ENCODE measurements at regions not wholly inside any gene's neighbourhood (a gene's known extent, or its start where the extent isn't known, plus 50 kb on each side); places are given as distances from the start of the nearest gene placed in this dataset.

GRCh38 chr5:73291873-73292272, 118.9 kb downstream of the TMEM174 start:
- no peak for DNase-seq (ENCODE audit: low read depth, low spot score)

DNA sequence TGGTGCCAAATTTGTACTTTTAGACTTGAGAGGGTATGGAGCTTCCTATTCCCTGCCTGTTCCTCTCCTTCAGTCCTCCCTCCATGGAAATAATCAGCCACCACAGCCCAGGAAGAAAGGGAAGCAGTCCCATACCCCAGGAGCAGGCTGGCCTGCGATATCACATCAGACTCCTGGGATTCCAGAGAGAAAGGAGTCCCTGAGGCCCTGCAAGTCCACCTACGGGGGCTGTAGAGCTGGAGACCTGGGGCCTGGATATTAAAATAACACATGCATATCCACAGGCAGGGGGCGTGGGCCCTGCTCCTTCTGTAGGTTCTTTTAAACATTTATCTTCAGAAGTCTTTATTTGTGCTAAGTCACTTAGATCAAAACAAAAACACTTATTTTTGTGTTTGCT, 117.2 kb downstream of the TMEM174 start:
- no peak for DNase-seq (ENCODE audit: low read depth, low spot score)

DNA sequence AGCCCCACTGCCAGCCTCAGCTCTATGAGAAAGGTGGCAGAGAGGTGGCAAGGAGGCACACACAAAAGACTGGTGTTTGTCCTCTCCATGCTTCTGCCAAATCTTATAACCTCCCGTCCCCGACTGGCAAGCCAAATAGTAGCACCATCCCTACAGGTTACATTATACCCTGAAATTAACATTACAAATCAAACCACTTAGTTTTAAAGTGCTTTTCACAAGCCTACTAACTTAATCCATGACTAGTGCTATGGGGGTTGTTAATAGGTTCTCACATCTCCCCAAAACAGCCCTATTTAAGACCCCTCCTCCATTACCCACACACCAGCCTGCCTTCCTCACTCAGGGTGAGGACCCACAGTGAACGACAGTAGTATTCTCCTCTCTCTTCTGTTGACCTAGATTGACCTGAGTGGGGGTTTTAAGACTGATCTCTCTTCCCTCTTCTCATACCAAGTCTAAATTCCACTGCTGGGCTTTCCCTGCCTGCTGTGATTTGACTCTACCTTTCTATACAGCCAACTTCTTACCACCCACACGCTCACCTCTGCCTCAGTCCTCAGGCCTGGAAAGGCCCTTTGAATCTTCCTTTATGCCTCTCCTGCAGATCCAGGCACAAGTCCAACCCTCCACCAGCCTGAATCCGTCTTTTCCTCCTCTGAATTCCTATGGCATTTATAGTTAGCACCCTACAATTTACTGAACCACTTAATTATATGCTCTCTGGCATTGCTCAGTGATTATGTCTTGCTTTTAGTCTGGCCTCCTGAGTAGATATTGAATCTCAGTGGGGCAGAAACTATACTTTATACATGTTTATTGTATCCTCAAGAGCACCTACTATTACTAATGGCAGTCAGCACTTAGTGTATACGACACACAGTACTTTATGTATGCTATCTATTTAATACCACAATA, 116.1 kb downstream of the TMEM174 start:
- DNase-seq (ENCODE audit: low read depth, low spot score) = no peak

DNA sequence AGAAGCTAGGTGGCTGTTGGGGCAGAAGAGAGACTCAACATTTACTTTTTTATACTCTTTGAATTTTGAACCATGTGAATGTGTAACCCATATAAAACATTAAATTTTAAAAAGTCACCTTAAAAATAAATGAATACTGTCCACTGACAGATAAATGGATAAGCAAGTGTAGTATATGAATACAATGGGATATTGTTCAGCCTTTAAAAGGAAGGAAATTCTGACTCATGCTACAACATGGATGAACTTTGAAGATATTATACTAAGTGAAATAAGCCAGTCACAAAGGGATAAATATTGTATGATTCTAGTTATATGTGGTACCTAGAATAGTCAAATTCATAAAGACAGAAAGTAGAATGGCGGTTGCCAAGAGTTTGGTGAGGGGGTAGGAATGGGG, 113.9 kb downstream of the TMEM174 start:
- DNase-seq (ENCODE audit: low read depth, low spot score) = no peak

DNA sequence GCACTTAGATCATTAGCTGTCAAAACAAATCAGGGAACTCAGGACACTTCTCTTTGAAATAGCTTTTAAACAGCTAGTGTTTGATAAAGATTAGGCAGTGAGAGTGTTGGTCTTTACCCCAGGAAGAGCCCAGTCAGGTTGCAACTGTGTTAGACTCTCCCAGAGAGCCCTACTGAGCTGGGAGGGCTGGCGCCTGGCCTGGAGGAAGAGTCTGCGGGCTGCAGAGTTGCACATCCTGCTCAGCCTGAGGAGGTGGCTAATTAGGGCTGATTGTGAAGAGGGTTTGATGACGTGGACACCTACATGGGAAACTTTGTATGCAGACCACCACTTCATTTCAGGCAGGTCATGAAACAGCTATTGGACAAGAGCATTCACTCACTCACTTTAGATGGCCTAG, 112.0 kb downstream of the TMEM174 start:
- no peak for DNase-seq (ENCODE audit: low read depth, low spot score)

DNA sequence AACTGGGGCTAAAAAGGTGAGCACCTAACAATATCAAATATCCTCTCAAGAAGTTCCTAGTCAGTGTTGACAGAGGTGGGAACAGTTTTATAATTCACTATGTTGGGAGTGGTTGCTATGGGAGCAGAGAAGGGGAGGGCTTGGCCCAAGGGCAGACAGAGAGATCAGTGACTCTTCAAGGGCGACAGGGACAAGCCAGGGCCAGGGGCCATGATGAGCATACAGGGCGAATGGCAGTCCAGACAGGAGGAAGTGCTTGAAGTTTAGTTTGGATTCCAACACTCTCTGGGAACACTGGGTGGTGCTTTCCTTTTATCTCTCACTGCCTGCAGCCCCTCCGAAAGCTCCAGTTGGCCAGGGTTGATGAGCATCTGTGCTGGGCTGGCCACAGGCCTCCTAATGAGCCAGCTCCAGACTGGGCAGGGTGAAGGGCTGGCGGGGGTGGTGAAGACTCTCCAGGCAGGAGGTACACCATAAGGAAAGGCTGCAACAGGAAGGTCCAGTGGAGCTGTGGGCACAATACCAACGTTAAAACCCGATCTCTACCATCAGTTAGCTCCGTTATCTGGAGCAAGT, 111.3 kb downstream of the TMEM174 start:
- no peak for DNase-seq (ENCODE audit: low read depth, low spot score)

GRCh38 chr5:73282923-73283322, 109.9 kb downstream of the TMEM174 start:
- no peak for DNase-seq (ENCODE audit: low read depth, low spot score)

DNA sequence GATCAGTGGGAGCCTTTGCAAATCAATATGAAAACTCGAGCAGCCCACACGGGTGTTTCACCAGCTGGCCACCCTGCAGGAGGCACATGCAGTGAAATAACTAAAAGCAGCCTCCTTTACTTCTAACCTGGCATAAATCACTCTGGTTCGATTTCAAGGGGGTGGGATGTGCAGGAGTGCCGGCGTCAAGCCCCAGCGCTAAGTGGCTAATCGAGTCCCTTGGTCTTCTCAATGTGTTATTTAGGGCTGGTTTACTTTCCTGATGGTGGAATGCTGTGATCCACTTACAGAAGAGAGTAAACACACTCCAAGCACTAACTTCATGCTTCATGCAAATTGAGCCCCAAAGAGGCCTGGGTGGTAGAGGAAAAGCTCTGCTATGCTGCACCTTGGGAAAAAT, 109.4 kb downstream of the TMEM174 start:
- no peak for DNase-seq (ENCODE audit: low read depth, low spot score)

- DNase-seq (ENCODE audit: low read depth, low spot score) = peak; percentile 90
Observed at GRCh38 chr5:73280821-73281746, 108.1 kb downstream of the TMEM174 start.

DNA sequence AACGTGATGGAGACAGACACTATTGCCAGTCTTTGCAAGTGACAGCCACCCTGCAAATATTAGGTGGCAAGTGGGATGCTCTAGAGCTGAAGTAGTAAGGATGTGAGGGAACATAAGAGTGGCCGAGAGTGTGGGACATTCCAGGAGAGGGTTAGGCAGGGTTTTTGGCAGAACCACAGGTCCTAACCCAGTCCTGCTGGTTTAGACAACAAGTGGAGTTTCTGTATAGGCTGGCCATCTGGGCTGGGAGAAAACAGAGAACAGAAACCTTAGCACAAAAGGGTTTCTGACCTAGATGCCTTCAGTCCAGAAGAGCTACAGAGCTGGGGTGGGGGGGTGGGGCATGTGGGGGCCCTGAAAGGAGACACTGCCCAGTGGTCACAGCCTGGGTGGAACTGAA, 107.4 kb downstream of the TMEM174 start:
- no peak for DNase-seq (ENCODE audit: low read depth, low spot score)

- DNase-seq (ENCODE audit: low read depth, low spot score) = no peak
Observed at GRCh38 chr5:73279805-73280204, 106.8 kb downstream of the TMEM174 start.

GRCh38 chr5:73278693-73279092, 105.7 kb downstream of the TMEM174 start:
- DNase-seq (ENCODE audit: low read depth, low spot score) = no peak

GRCh38 chr5:73274881-73275663, 102.1 kb downstream of the TMEM174 start:
- DNase-seq (ENCODE audit: low read depth, low spot score) = peak; percentile 66

GRCh38 chr5:73274121-73274520, 101.1 kb downstream of the TMEM174 start:
- no peak for DNase-seq (ENCODE audit: low read depth, low spot score)

DNA sequence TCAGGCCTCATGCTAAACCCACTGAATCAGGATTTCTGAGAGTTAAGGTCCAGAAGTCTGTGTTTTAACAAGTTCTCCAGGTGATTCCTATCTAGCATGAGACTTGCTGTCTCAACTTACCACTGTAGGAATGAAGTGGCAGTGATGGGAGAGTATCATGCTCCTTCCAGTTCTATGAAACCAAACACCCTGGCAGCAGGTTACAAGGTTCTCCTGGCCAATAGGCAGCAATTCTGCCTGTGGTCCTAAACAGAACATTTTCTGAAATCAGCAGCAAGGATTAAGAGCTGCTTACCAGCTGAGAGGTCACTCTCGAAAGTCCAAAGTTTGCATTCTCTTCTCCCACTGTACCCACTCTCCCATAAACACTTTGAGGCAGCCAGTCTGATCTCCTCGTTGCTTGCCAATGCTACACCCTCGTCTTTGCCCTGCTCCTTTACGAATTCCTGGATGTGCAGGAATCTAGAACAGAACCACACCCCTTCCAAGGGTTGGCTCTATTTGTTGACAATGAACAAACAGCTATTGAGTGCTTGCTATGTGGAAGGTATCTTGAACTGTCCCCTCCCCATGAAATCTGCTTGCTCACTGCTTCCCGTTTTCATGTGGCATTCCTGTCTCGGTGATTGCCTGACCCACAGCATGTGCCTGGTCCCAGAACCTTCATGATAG, 100.5 kb downstream of the TMEM174 start:
- no peak for DNase-seq (ENCODE audit: low read depth, low spot score)

- DNase-seq (ENCODE audit: low read depth, low spot score) = no peak
Observed at GRCh38 chr5:73272351-73272750, 99.4 kb downstream of the TMEM174 start.

DNA sequence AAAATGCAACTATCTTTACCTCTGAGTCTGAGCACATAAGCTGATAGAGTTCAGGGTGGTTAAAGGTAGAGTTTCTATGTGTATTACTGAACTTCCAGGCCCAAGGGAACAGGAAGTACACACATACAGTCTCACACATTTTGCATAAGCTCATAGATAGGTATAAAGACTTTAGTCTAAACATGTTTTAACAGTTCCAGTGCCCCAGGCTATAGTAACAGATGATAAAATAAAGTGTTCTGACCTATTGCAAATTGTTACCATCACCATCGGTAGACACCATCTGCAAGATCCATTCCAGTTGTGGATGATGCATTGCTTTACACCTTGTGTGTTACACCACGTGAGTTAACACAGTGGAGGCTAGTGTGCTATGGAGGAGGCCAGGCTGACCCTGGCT, 95.8 kb downstream of the TMEM174 start:
- DNase-seq (ENCODE audit: low read depth, low spot score) = no peak

DNA sequence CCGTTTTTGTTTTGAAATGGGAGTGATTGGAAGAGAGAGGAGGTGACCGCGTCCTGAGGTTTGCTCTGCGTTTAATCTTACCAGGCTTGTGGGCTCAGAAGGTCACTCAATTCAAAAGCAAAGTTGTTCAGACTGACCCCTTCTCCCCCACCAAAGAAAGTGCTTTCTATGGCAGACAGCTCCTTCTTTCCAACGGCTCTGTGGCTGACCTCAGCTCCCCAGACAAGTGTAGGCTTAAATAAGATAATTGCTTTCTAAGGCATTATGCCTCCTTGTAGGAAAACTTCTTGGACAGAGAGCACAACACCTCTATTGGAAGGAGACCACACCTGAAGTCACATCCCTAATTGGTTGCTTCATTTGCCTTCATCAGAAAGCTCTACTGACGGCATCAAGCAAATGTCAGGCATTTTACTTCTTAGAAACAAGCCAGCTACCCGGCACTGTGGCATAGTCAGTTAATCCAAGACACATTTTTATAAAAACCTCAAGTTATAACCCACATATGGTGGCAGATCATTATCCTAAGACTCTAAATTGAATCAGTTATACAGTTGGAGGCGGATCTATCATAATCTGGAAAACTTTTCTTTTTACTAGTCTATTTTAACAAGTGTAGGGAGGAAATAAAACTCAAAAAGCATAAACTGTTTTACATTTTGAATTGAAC, 94.9 kb downstream of the TMEM174 start:
- DNase-seq (ENCODE audit: low read depth, low spot score) = peak; percentile 47

DNA sequence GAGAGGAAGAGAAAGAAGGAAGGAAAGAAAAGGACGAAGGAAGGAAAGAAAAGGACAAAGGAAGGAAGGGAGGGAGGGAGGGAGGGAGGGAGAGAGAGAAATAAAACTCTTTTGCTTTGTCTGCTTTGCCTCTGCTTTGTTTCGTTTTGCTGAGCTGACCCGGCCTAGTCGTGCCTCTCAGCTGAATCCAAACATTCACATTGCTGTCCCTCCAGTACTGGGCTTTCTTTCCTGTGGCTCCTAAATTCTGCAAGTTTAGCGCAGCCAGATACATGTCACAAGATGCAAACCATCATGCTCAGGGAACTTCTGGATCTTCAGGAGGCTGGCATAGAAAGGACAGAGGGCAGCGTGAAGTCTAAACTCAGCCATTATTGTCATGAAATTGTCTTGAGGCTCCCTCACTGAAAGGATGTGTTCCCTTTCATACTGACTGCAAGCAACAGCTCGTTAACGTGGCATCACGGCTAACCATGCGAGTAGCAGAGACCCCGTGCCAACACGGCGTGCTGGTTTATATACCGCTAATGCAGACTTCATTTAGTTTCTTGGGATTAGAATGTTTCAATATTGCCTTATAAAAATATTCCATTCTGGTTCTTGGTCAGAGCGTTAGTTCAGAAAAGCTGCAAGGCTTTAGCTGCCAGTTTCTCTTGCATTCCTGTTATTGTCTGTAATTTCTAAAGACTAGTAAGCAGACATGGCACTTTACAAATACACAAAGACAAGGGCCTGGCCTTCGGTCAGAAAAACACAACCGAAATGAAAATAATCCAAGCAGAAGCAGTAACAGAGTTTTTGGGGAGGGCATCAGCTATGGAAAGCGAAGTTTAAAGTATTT, 94.2 kb downstream of the TMEM174 start:
- peak; percentile 58 for DNase-seq (ENCODE audit: low read depth, low spot score)

All from astrocyte of the hippocampus (primary cell).